PC-9 (cell line): ENCODE measurements at regions not wholly inside any gene's neighbourhood (a gene's known extent, or its start where the extent isn't known, plus 50 kb on each side); places are given as distances from the start of the nearest gene placed in this dataset.

Experiments
- CTCF ChIP-seq: fragments of 200-600 bp; sonication (generic); conservative IDR thresholded peaks from 2 replicates; pipeline ENCODE4 v1.6.1; 2017; ENCODE audit warnings: mixed run types, antibody characterized with exemption, mild to moderate bottlenecking, moderate library complexity
- EZH2 ChIP-seq: fragments of 200-600 bp; sonication (generic); IDR thresholded peaks from 2 replicates; pipeline ENCODE4 v1.8.0; 2017; ENCODE audit warnings: antibody characterized with exemption, low read depth

DNA sequence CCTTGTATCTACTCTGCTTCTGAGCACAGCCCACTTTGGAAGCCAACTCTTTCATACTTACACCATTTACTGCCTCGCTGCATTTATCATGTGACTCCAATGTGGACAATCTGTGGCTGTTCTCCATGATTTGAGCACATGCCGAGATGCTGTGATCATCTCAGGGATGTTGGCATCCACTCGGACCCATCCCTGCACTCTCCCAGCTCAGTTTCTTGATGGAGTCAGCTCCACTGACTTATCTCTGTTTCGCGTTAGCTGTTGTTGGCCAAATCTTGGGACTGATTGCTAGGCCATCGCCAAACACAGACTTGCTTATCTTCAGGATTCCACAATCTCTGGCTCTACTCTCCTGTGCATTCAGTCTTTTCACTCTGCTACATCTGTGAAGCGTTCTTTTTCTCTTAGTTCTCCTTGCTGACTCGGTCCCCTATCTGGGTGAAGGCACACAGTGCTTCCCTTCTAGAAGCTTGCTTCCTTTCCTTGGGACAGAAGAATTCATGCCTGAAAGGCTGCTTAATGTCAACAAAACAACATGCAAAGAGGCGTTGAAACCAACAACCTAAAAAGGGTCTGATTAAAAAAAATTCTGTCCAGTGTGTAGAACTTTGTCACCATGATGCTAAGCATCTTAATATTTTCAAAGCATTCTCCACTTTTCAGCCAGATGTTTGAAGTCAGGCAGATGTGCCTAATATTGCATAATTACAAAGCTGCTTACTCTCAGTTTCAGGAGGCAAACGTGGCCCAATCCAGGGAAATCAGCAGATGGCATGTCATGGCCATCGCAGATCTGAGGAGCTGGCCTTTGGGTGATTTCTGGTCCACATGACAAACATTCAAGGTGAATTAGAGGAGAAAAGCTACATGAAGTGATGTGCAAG lies 120.7 kb downstream of the NGF start:
- TF ChIP-seq CTCF (no peak), EZH2 (no peak)
